A549 (cell line): ENCODE measurements at regions not wholly inside any gene's neighbourhood (a gene's known extent, or its start where the extent isn't known, plus 50 kb on each side); places are given as distances from the start of the nearest gene placed in this dataset.

Experiments
- CHD4 ChIP-seq: fragments of 200-600 bp; sonication (generic); IDR thresholded peaks from 2 replicates; pipeline ENCODE4 v1.6.1; 2016; ENCODE audit warnings: antibody characterized with exemption, mild to moderate bottlenecking, borderline replicate concordance
- JUN ChIP-seq, 2 experiments: fragments of >200 bp; sonication (Bioruptor Twin); formaldehyde crosslinking; IDR thresholded peaks; 2 replicates in 1 of 2; 3 replicates in 1 of 2; pipeline ENCODE4 v1.6.1; 2016 to 2017
- KDM1A ChIP-seq: fragments of 200-600 bp; sonication (generic); IDR thresholded peaks from 2 replicates; pipeline ENCODE4 v1.6.1; 2016; ENCODE audit warnings: low read depth, mild to moderate bottlenecking
- POLR2A ChIP-seq: IDR thresholded peaks from 2 replicates; pipeline ENCODE4 v1.6.1; 2012; ENCODE audit warnings: mild to moderate bottlenecking, low read length
- RFX5 ChIP-seq: fragments of 450-650 bp; IDR thresholded peaks from 2 replicates; pipeline ENCODE4 v1.7.1; 2014; ENCODE audit warnings: antibody characterized with exemption, mild to moderate bottlenecking, moderate library complexity
- SMC3 ChIP-seq: fragments of >200 bp; sonication (Bioruptor Twin); formaldehyde crosslinking; IDR thresholded peaks from 3 replicates; pipeline ENCODE4 v1.6.1; 2018; ENCODE audit warnings: inconsistent platforms
- ZFP36 ChIP-seq: fragments of 450-650 bp; IDR thresholded peaks from 2 replicates; pipeline ENCODE4 v1.6.1; 2014; ENCODE audit warnings: borderline replicate concordance; ENCODE audit not compliant: partially characterized antibody
- TF ChIP-seq, protein P1 (sequence below): fragments of >200 bp; sonication (Bioruptor Twin); formaldehyde crosslinking; IDR thresholded peaks from 3 replicates; pipeline ENCODE4 v1.5.1; 2016

- TF ChIP-seq, protein P1, sequence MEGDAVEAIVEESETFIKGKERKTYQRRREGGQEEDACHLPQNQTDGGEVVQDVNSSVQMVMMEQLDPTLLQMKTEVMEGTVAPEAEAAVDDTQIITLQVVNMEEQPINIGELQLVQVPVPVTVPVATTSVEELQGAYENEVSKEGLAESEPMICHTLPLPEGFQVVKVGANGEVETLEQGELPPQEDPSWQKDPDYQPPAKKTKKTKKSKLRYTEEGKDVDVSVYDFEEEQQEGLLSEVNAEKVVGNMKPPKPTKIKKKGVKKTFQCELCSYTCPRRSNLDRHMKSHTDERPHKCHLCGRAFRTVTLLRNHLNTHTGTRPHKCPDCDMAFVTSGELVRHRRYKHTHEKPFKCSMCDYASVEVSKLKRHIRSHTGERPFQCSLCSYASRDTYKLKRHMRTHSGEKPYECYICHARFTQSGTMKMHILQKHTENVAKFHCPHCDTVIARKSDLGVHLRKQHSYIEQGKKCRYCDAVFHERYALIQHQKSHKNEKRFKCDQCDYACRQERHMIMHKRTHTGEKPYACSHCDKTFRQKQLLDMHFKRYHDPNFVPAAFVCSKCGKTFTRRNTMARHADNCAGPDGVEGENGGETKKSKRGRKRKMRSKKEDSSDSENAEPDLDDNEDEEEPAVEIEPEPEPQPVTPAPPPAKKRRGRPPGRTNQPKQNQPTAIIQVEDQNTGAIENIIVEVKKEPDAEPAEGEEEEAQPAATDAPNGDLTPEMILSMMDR = no peak
- TF ChIP-seq POLR2A (no peak), ZFP36 (no peak), SMC3 (no peak), JUN (IDR thresholded peaks at IDR 0.05) (no peak), CHD4 (no peak), RFX5 (no peak), KDM1A (no peak)
Measured at GRCh38 chr18:38427234-38427633, 861.6 kb upstream of the CELF4 start.
